ENCODE measurements at regions not wholly inside any gene's neighbourhood (a gene's known extent, or its start where the extent isn't known, plus 50 kb on each side); places are given as distances from the start of the nearest gene placed in this dataset.

GRCh38 chr13:83184150-83184475 lies 698.2 kb downstream of the SLITRK1 start:
- TF ChIP-seq POLR2A (IDR thresholded peaks at IDR 0.05), result no peak
- TF ChIP-seq, protein P1, sequence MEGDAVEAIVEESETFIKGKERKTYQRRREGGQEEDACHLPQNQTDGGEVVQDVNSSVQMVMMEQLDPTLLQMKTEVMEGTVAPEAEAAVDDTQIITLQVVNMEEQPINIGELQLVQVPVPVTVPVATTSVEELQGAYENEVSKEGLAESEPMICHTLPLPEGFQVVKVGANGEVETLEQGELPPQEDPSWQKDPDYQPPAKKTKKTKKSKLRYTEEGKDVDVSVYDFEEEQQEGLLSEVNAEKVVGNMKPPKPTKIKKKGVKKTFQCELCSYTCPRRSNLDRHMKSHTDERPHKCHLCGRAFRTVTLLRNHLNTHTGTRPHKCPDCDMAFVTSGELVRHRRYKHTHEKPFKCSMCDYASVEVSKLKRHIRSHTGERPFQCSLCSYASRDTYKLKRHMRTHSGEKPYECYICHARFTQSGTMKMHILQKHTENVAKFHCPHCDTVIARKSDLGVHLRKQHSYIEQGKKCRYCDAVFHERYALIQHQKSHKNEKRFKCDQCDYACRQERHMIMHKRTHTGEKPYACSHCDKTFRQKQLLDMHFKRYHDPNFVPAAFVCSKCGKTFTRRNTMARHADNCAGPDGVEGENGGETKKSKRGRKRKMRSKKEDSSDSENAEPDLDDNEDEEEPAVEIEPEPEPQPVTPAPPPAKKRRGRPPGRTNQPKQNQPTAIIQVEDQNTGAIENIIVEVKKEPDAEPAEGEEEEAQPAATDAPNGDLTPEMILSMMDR (IDR thresholded peaks at IDR 0.05), result no peak
- no peak for TF ChIP-seq POLR2AphosphoS5 (IDR thresholded peaks at IDR 0.05)
- TF ChIP-seq EP300 (IDR thresholded peaks at IDR 0.05), result no peak

All from gastroesophageal sphincter (tissue), 3 donors.